ENCODE measurements at regions not wholly inside any gene's neighbourhood (a gene's known extent, or its start where the extent isn't known, plus 50 kb on each side); places are given as distances from the start of the nearest gene placed in this dataset.

- Histone ChIP-seq H3K4me1 (no peaks in the 10 kb centered on the region), H3K27ac (no peak overlapping the region), H3K36me3 (no peaks in the 10 kb centered on the region), H3K27me3 (replicated peaks in 1 of 7) (no peaks in the 10 kb centered on the region), H3K9me3 (peaks cover 6 to 33% (median 30%) of the 10 kb centered on the region in 8 donors), H3K4me3 (no peak overlapping the region)
- TF ChIP-seq, protein P1, sequence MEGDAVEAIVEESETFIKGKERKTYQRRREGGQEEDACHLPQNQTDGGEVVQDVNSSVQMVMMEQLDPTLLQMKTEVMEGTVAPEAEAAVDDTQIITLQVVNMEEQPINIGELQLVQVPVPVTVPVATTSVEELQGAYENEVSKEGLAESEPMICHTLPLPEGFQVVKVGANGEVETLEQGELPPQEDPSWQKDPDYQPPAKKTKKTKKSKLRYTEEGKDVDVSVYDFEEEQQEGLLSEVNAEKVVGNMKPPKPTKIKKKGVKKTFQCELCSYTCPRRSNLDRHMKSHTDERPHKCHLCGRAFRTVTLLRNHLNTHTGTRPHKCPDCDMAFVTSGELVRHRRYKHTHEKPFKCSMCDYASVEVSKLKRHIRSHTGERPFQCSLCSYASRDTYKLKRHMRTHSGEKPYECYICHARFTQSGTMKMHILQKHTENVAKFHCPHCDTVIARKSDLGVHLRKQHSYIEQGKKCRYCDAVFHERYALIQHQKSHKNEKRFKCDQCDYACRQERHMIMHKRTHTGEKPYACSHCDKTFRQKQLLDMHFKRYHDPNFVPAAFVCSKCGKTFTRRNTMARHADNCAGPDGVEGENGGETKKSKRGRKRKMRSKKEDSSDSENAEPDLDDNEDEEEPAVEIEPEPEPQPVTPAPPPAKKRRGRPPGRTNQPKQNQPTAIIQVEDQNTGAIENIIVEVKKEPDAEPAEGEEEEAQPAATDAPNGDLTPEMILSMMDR (IDR thresholded peaks at IDR 0.05 in 8 of 11, conservative IDR thresholded peaks at IDR 0.05 in 3 of 11): no peak
- TF ChIP-seq POLR2A (IDR thresholded peaks at IDR 0.05): no peak
- no peak for TF ChIP-seq POLR2AphosphoS5 (IDR thresholded peaks at IDR 0.05)
- intact Hi-C loops (cut with DNase I; ENCODE audit: low total_unique reads): no loop called here
- no peak for DNase-seq
Observed at GRCh38 chr4:13243152-13243551, 241.0 kb downstream of the RAB28 start.

- Histone ChIP-seq H3K36me3 (no peaks in the 10 kb centered on the region), H3K27me3 (replicated peaks in 1 of 7) (no peaks in the 10 kb centered on the region), H3K27ac (no peak overlapping the region), H3K4me3 (no peak overlapping the region), H3K9me3 (peaks cover 0 to 5% (median under 1%) of the 10 kb centered on the region in 8 donors), H3K4me1 (no peaks in the 10 kb centered on the region)
- no peak for DNase-seq
- WGBS, 5 donors: 81 to 91% (median 87%) methylated on average over 3 of the region's 3 CpGs
- TF ChIP-seq POLR2A (IDR thresholded peaks at IDR 0.05) (no peak), POLR2AphosphoS5 (IDR thresholded peaks at IDR 0.05) (no peak)
- TF ChIP-seq, protein P1 (IDR thresholded peaks at IDR 0.05 in 8 of 11, conservative IDR thresholded peaks at IDR 0.05 in 3 of 11): no peak
- intact Hi-C loops (cut with DNase I; ENCODE audit: low total_unique reads): no loop called here
Observed at GRCh38 chr4:13240066-13240465, 244.1 kb downstream of the RAB28 start.

DNA sequence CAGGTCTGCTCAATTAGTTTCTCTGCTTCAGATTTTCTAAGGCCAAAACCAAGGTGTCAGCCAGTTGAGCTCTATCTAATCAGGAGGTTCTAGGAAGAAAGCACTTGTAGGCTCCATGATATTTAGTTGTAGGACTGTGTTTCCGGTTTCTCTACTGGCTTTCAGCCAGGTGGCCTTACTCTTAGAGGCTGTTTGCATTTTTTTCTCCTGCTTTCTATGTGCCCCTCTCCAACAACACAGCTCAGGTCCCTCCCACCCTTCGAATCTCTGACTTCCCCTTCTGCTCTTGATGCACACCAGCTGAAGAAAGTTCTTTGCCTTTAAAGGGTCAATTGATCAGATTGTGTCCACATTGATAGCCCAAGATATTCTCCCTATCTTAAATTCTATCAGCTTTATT, 245.2 kb downstream of the RAB28 start:
- Histone ChIP-seq H3K4me1 (no peaks in the 10 kb centered on the region), H3K36me3 (no peaks in the 10 kb centered on the region), H3K27ac (no peak overlapping the region), H3K9me3 (peaks cover 0 to 8% (median 0%) of the 10 kb centered on the region in 8 donors), H3K4me3 (no peak overlapping the region), H3K27me3 (replicated peaks in 1 of 7) (no peaks in the 10 kb centered on the region)
- no peak for TF ChIP-seq POLR2A (IDR thresholded peaks at IDR 0.05)
- TF ChIP-seq, protein P1 (IDR thresholded peaks at IDR 0.05 in 8 of 11, conservative IDR thresholded peaks at IDR 0.05 in 3 of 11): no peak
- TF ChIP-seq POLR2AphosphoS5 (IDR thresholded peaks at IDR 0.05): no peak
- intact Hi-C loops (cut with DNase I; ENCODE audit: low total_unique reads): no loop called here
- 23 to 43% (median 39%) methylated on average over 2 of the region's 2 CpGs for WGBS, 5 donors
- DNase-seq: no peak

GRCh38 chr4:13236485-13236884, 247.7 kb downstream of the RAB28 start:
- Histone ChIP-seq H3K27me3 (replicated peaks in 1 of 7) (no peaks in the 10 kb centered on the region), H3K4me1 (no peaks in the 10 kb centered on the region), H3K9me3 (peaks cover 0 to 10% (median 1%) of the 10 kb centered on the region in 8 donors), H3K27ac (no peak overlapping the region), H3K4me3 (no peak overlapping the region), H3K36me3 (no peaks in the 10 kb centered on the region)
- WGBS, 5 donors: 93 to 99% (median 95%) methylated on average over 4 of the region's 4 CpGs
- intact Hi-C loops (cut with DNase I; ENCODE audit: low total_unique reads): no loop called here
- DNase-seq: no peak
- no peak for TF ChIP-seq POLR2AphosphoS5 (IDR thresholded peaks at IDR 0.05)
- TF ChIP-seq POLR2A (IDR thresholded peaks at IDR 0.05): no peak

GRCh38 chr4:13233755-13234154, 250.4 kb downstream of the RAB28 start:
- Histone ChIP-seq H3K36me3 (no peaks in the 10 kb centered on the region), H3K4me1 (no peaks in the 10 kb centered on the region), H3K4me3 (no peak overlapping the region), H3K27me3 (replicated peaks in 1 of 7) (no peaks in the 10 kb centered on the region), H3K27ac (no peak overlapping the region), H3K9me3 (peaks cover 0 to 36% (median 18%) of the 10 kb centered on the region in 8 donors)
- DNase-seq: no peak
- intact Hi-C loops (cut with DNase I; ENCODE audit: low total_unique reads): no loop called here
- TF ChIP-seq, protein P1 (IDR thresholded peaks at IDR 0.05 in 8 of 11, conservative IDR thresholded peaks at IDR 0.05 in 3 of 11): no peak
- TF ChIP-seq POLR2AphosphoS5 (IDR thresholded peaks at IDR 0.05) (no peak), POLR2A (IDR thresholded peaks at IDR 0.05) (no peak)
- 82 to 92% (median 87%) methylated on average over 1 of the region's 1 CpG for WGBS, 5 donors
